HT-29 (cell line): ENCODE measurements at regions not wholly inside any gene's neighbourhood (a gene's known extent, or its start where the extent isn't known, plus 50 kb on each side); places are given as distances from the start of the nearest gene placed in this dataset.
"Not testable (repeated sequence)": the region's sequence is repeated elsewhere in the genome, so short reads cannot be mapped to it uniquely, and the experiment has no call there.

Source experiments
- DNase-seq: peaks from one replicate; pipeline ENCODE4 v3.0.0-alpha.2; 2015; ENCODE audit warnings: low spot score

- DNase-seq = no peak
Observed at GRCh38 chr6:81969011-81969410, 216.5 kb upstream of the TENT5A start.

- no peak for DNase-seq
Observed at GRCh38 chr6:81966968-81967367, 214.5 kb upstream of the TENT5A start.

GRCh38 chr6:81962198-81962597, 209.7 kb upstream of the TENT5A start:
- DNase-seq = no peak

GRCh38 chr6:81950877-81951276, 198.4 kb upstream of the TENT5A start:
- no peak for DNase-seq

GRCh38 chr6:81948861-81949260, 196.4 kb upstream of the TENT5A start:
- no peak for DNase-seq

GRCh38 chr6:81948196-81948595, 195.7 kb upstream of the TENT5A start:
- DNase-seq = not testable (repeated sequence)

GRCh38 chr6:81944661-81945060, 192.2 kb upstream of the TENT5A start:
- no peak for DNase-seq

- DNase-seq = not testable (repeated sequence)
Observed at GRCh38 chr6:81942842-81943241, 190.4 kb upstream of the TENT5A start.

- DNase-seq = no peak
Observed at GRCh38 chr6:81942067-81942370, 189.5 kb upstream of the TENT5A start.

GRCh38 chr6:81940451-81940985, 188.0 kb upstream of the TENT5A start:
- no peak for DNase-seq

GRCh38 chr6:81939766-81940165, 187.3 kb upstream of the TENT5A start:
- no peak for DNase-seq

GRCh38 chr6:81938991-81939732, 186.7 kb upstream of the TENT5A start:
- no peak for DNase-seq

- DNase-seq = peak; percentile 86
Observed at GRCh38 chr6:81938014-81938856, 185.8 kb upstream of the TENT5A start.

- peak; percentile 36 for DNase-seq
Observed at GRCh38 chr6:81937296-81937937, 184.9 kb upstream of the TENT5A start.

- DNase-seq = no peak
Observed at GRCh38 chr6:81934936-81935335, 182.5 kb upstream of the TENT5A start.

- no peak for DNase-seq
Observed at GRCh38 chr6:81933608-81934051, 181.1 kb upstream of the TENT5A start.

GRCh38 chr6:81933089-81933488, 180.6 kb upstream of the TENT5A start:
- DNase-seq = no peak

GRCh38 chr6:81932448-81932847, 180.0 kb upstream of the TENT5A start:
- not testable (repeated sequence) for DNase-seq

GRCh38 chr6:81929828-81930227, 177.3 kb upstream of the TENT5A start:
- no peak for DNase-seq

- no peak for DNase-seq
Observed at GRCh38 chr6:81925201-81925600, 172.7 kb upstream of the TENT5A start.

GRCh38 chr6:81909981-81910900, 157.8 kb upstream of the TENT5A start:
- DNase-seq = no peak
